ENCODE measurements at regions not wholly inside any gene's neighbourhood (a gene's known extent, or its start where the extent isn't known, plus 50 kb on each side); places are given as distances from the start of the nearest gene placed in this dataset.

GRCh38 chr3:181290941-181291340 lies 301.4 kb upstream of the DNAJC19 start:
- no peak overlapping the region for H2BK120ac ChIP-seq (replicated peaks; ENCODE audit: low read depth, low read length)
- no peak overlapping the region for H3K27ac ChIP-seq (ENCODE audit: low read depth, low read length)
- no peak overlapping the region for H2AFZ ChIP-seq (ENCODE audit: low read length)
- no peaks in the 10 kb centered on the region for H3K23me2 ChIP-seq (ENCODE audit: low read depth, low read length)
- no peaks in the 10 kb centered on the region for H3K36me3 ChIP-seq (ENCODE audit: control insufficient read depth in 2 of 4, insufficient read depth in 4 of 4, low read length in 3 of 4)
- no peak overlapping the region for H3K4ac ChIP-seq (replicated peaks; ENCODE audit: insufficient read length, low read depth, low read length)
- H2AK5ac ChIP-seq (ENCODE audit: low read depth, low read length): no peak overlapping the region
- H4K8ac ChIP-seq (ENCODE audit: extremely low read depth, insufficient read depth, low read length): no peak overlapping the region
- no peak overlapping the region for H2BK5ac ChIP-seq (ENCODE audit: low read depth, low read length)
- CTCF ChIA-PET (ENCODE audit: partially characterized antibody): no interaction called here
- no peak overlapping the region for H3K4me3 ChIP-seq (ENCODE audit: extremely low read depth in 1 of 4, insufficient read depth in 2 of 4, low read depth in 3 of 4, low read length in 4 of 4)
- WGBS, 2 experiments (ENCODE audit: extremely low coverage in 1 of 2, insufficient coverage in 1 of 2, insufficient read length in 1 of 2, insufficient replicate concordance in 2 of 2, low coverage in 1 of 2, low lambda C conversion rate in 2 of 2, missing lambda C conversion rate in 1 of 2): 80% methylated on average over 3 of the region's 3 CpGs; no CpG with 5 or more reads in 1 of the 2 experiments
- no peak overlapping the region for H3K18ac ChIP-seq (ENCODE audit: extremely low read depth, low read length)
- no peaks in the 10 kb centered on the region for H3K79me1 ChIP-seq (ENCODE audit: low read depth, low read length)
- FAIRE-seq (no peak), DNase-seq (ENCODE audit: low read depth in 1 of 2, low spot score in 2 of 2) (no peak)
- H3K14ac ChIP-seq (ENCODE audit: insufficient read length): no peak overlapping the region
- H3K4me1 ChIP-seq (replicated peaks in 1 of 4; ENCODE audit: control insufficient read depth in 3 of 4, insufficient read depth in 4 of 4, low read length in 3 of 4): peaks cover 0 to 2% (median under 1%) of the 10 kb centered on the region in 4 experiments; a peak in 2 of 7 replicates
- H3K4me2 ChIP-seq (ENCODE audit: insufficient read depth in 1 of 2, low read depth in 2 of 2, low read length in 2 of 2): no peak overlapping the region; a peak in 1 of 4 replicates
- no peak overlapping the region for H3K23ac ChIP-seq (ENCODE audit: insufficient read length)
- H3K9ac ChIP-seq (replicated peaks in 1 of 4; ENCODE audit: extremely low read depth in 1 of 4, low read depth in 3 of 4, low read length in 3 of 4): no peak overlapping the region
- no peak overlapping the region for H2BK12ac ChIP-seq (ENCODE audit: low read depth, low read length)
- POLR2A ChIA-PET (ENCODE audit: partially characterized antibody): no interaction called here
- no peak for TF ChIP-seq CTCF (IDR thresholded peaks at IDR 0.05; ENCODE audit: control extremely low read depth in 1 of 3, insufficient read depth in 1 of 3, low read depth in 1 of 3, low read length in 3 of 3)
- TF ChIP-seq PHF8 (conservative IDR thresholded peaks at IDR 0.05; ENCODE audit: low read depth, low read length): no peak
- no peak for TF ChIP-seq TCF12 (IDR thresholded peaks at IDR 0.05; ENCODE audit: low read depth, low read length)
- no peak for TF ChIP-seq GABPA (IDR thresholded peaks at IDR 0.05; ENCODE audit: borderline replicate concordance, insufficient read depth, low read length)
- no peak for TF ChIP-seq HDAC6 (IDR thresholded peaks at IDR 0.05; ENCODE audit: low read depth, low read length)
- TF ChIP-seq BRCA1 (IDR thresholded peaks at IDR 0.05; ENCODE audit: low read depth, low read length): no peak
- TF ChIP-seq ZNF274 (IDR thresholded peaks at IDR 0.05; ENCODE audit: borderline replicate concordance, extremely low read depth, low read length): no peak
- TF ChIP-seq CBX8 (IDR thresholded peaks at IDR 0.05; ENCODE audit: borderline replicate concordance, low read depth, low read length): no peak
- no peak for TF ChIP-seq CREB1 (IDR thresholded peaks at IDR 0.05)
- H4K91ac ChIP-seq (replicated peaks; ENCODE audit: insufficient read length, low read length): no peak overlapping the region
- H4K5ac ChIP-seq (ENCODE audit: insufficient read length, low read depth, low read length): no peak overlapping the region
- H4K20me1 ChIP-seq (replicated peaks in 1 of 2; ENCODE audit: control insufficient read depth in 1 of 2, insufficient read depth in 2 of 2, low read length in 2 of 2): no peaks in the 10 kb centered on the region
- no peak overlapping the region for H2BK15ac ChIP-seq (ENCODE audit: low read length)
- H2BK20ac ChIP-seq (ENCODE audit: low read length): no peak overlapping the region
- no peak overlapping the region for H3K56ac ChIP-seq (replicated peaks; ENCODE audit: insufficient read length, low read depth, low read length)
- H3K27me3 ChIP-seq (replicated peaks in 1 of 4; ENCODE audit: control insufficient read depth in 3 of 4, extremely low read depth in 1 of 4, insufficient read depth in 3 of 4, low read length in 3 of 4): no peaks in the 10 kb centered on the region
- no peaks in the 10 kb centered on the region for H3K9me3 ChIP-seq (ENCODE audit: insufficient read depth in 2 of 2, low read depth in 1 of 2, low read length in 1 of 2)
- no peaks in the 10 kb centered on the region for H3K79me2 ChIP-seq (ENCODE audit: control insufficient read depth in 1 of 2, insufficient read depth in 2 of 2, low read length in 2 of 2)
